HG03575 (cell line): ENCODE measurements at regions not wholly inside any gene's neighbourhood (a gene's known extent, or its start where the extent isn't known, plus 50 kb on each side); places are given as distances from the start of the nearest gene placed in this dataset.

Source experiments
- ATAC-seq: cut with Tn5 transposase; IDR thresholded peaks from one replicate; pipeline ENCODE4 v1.9.1; 2021; ENCODE audit not compliant: unreplicated experiment, insufficient number of reproducible peaks, low FRiP score; ENCODE audit errors: extremely low read depth

DNA sequence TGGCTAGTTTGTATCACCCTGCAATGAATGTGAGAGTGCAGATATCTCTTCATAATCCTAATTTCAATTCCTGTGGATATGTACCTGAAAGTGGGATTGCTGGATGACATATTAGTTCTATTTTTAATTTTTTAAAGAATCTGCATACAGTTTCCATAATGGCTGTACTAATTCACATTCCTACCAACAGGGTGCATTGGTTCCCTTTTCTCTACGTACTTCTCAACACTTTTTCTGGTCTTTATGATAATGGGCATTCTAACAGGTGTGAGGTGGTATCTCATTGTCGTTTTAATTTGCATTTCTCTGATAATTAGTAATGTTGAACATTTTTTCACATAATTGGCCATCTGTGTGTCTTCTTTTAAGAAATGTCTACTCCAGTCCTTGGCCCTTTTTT is 927.5 kb downstream of the DTWD2 start:
- no peak for ATAC-seq

DNA sequence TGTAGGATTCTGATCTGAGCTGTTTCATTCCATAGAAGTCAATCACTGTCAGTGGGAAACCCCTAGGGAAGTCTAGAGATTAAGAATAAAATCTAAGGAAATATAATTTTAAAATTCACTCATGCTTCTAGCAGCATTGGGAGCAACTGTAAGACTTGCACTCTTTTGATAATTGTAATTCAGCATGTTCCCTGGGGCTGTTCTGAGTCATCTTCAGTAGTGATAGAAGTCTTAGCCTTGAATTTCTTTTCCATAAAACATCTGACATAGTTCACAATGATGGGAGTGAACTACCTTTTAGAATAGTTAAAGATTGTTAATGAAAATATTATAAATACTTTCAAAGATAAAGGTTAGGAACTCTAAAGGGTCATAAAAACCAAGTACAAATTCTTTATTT is 935.8 kb downstream of the DTWD2 start:
- no peak for ATAC-seq

DNA sequence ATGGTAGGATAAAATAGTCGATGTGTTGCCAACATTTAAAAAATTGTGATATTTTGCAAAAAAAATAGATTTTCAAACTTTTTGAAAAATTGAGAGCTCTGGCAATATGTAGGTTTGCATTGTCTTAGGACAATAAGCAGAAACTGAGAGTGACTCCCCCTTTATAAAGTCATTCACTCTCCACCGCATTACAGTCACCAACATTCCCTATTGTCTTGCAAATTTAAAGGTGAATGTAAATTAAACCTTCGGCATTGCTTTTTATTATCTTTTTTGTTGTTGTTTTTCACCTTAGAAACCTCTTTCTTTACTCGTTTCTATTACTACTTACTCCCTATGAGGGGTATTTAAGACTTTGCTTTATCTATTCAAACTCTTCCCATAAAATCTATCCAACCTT is 944.2 kb downstream of the DTWD2 start:
- no peak for ATAC-seq

GRCh38 chr5:118043531-118043930 is 944.8 kb downstream of the DTWD2 start:
- ATAC-seq: no peak

DNA sequence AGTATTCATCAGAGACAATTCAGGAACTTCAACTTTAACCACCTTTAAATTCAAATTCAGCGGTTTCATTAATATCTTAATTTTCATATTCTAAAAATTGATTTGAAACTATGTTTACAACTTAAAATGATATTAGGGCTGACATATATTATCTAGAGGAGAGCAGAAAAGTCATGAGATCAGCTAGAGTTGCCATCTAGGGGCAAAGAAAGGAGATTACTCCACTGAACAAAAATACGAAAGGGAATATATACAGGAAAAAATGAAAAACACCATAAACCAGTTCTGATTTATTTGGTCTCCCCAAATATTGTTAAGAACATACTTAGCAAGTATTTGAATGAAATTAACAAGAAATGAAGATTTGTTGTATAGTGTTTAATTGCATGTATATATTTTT is 946.3 kb downstream of the DTWD2 start:
- no peak for ATAC-seq

DNA sequence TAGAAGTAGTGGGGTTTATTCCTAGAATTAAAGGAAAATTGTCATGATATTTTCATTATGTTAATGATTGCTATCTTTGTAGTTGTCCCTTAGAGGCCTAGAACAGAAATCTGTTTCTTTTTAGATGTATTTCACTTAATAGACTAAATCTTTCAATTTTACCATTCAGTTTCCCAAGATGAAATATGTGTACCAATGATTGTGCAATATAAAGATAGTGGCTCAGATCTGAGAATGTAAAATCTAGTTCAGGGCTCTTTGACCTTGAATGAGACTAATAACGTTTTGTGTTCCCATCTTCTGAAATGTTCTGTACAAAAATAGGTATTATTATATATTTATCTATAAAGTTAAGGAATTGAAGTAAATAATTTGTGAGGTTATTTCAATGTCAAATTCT is 947.9 kb downstream of the DTWD2 start:
- ATAC-seq: no peak

- no peak for ATAC-seq
Measured at GRCh38 chr5:118033686-118034338, 954.5 kb downstream of the DTWD2 start.

DNA sequence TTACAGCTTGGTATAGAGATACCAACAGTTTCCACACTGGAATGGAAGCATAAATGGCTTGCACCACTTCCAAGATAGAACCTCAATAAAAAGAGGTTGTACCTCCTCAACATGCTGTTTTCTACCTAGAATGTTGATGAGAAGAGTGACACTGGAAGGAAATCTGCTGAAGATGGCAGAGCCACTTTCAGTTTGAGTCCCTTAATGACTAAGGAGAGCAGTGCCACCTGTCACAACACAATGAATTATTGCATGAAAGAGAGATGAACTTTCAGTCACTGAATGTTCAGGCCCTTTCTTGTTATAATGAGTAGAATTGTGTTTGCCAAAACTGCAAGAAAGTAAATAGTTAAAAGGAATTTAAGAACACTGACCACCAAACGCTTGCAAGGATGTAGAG is 958.5 kb downstream of the DTWD2 start:
- ATAC-seq: no peak

DNA sequence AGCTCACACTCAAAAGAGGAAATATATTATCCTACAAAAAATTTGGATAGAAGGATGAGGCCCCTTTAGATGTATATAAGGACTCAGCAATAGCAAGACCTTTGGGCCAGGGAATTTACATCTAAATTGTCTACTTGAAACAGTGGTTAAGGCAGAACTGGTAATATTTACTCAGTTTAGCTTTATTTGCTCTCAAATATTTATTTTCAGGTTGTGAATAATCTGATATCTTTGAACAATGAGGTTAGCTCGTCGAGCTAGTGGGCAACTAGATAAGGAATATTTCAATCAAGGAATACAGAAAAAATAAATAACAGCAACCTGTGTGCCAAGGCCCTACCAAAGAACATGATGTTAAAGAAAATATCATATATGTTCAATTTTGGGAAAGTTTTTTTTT is 966.3 kb downstream of the DTWD2 start:
- ATAC-seq: no peak

GRCh38 chr5:118017536-118017935 is 970.8 kb downstream of the DTWD2 start:
- no peak for ATAC-seq

GRCh38 chr5:118016396-118016795 is 972.0 kb downstream of the DTWD2 start:
- ATAC-seq: no peak

DNA sequence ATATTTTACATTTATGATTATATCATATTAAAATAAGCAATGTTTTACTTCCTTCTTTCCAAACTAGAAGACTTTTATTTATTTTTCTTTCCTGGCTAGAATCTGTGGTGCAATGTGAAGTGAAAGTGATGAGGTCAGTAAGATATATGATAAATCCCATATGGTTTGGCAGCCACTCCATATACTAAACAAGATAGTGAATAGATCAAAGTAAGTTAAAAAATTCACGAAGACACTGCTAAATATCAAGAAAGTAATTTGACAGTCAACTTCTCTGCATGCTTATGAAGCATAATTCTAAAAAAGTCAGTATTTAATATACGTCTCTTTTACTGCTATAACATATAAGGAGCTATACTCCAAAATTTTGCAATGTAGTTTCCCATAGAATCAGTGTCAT is 972.8 kb downstream of the DTWD2 start:
- ATAC-seq: no peak

DNA sequence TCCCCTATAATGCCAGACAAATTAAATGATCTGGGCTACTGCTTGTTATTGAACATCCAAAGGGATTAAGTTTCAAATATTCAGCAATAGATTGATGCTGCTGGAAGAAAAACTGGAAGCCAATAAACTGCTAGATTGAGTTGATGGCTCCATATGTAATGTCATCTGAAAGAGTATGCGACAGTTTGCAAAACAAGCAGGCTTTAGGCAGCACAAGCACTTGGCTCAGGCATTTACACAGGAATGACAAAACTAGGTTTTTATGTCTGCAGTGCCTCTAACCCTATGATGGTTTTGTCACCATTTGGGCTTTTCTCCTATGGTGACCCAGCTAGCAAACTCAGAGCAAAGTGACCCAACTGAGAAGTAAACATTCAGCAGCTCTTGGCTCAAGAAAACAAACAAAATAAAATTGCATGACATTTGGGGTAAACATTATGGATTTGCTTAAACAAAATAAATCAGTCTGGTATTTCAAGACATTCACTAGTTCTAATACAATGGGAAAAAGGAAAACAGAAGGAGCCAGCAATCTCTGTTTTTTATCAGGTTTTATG is 978.5 kb downstream of the DTWD2 start:
- no peak for ATAC-seq

DNA sequence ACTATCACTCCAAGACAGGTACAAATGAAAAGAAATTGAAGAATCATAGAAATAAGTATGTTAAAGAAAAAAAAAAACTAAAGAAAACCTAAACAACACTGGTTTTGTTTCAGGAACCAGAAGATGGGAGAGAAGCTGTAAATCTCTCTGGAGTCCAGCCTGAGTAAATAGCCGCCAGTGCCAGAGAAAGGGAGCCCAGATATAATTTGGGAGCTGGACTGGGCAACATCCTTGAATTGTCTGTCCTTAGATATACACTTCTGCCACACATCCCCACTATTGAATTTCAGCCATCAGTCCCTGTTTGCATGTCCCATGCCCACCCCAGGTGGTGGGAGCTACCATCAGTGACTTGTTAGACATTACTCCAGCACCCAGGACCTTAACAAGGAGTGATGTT is 979.6 kb downstream of the DTWD2 start:
- no peak for ATAC-seq

DNA sequence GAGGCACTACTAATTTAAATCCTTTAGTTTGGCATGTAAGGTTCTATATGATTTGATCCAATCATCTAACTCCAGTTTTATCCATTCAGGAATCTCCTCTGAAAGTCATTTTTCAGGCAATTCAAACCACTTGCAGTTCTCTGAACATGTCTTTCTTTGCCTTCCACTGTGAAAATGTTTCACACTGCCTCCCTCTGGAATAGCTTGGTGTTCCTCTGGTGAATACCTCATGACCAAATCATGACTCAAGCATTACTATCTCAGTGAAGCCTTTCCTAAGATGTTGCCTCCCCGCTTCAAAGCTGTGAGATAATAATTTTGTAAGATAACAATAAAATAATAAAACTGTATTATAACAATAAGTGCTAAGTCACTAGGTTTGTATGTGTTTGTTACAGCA is 981.1 kb downstream of the DTWD2 start:
- no peak for ATAC-seq

DNA sequence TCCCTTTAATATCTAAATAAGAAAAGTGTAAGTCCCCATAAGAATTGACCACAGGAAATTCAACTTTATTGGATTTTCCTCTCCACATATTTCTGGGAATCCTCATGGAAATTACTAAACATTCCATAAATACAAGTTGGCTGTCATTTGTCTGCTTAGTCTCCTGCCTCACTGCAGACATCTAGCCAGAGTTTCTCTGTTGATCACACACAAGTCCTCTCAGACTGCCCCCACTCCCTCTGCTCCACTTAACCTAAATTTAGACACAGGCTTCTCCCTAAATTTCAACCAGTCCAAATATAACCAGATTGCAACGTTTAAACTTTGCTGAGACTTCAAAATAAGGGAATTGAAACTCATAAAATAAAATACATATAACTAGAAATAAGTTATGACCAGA is 982.1 kb downstream of the DTWD2 start:
- no peak for ATAC-seq

DNA sequence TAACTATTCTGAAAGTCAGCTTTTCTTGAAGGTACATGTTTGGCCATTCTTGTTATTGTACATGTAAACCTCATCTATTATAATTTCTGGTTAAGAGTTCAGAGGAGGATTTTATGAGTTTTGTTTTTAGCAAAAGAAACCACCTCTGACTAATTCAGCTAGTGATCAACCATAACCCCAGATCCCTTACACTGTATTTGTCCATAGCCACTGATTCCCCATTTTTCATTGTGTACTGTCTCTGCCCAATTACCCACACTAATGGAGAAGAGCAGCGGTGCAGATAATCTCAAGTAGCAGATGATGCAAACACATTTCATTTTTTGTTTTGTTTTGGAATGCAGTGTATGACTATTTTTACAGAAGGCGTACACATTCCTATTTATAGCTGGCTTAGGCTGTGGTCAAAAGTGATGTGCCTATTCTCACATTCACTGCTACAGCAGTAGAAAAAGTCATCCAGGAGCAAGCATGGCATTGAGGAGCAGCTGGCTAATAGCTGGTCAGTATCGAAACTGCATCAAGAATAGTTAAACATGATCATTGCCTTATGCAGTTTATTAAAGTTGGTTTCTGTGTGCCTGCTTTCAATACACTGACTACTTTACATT is 988.3 kb downstream of the DTWD2 start:
- ATAC-seq: peak; percentile 62

- no peak for ATAC-seq
Measured at GRCh38 chr5:117982691-117983090, 1005.7 kb downstream of the DTWD2 start.

GRCh38 chr5:117973785-117974184 is 1014.6 kb downstream of the DTWD2 start:
- no peak for ATAC-seq

DNA sequence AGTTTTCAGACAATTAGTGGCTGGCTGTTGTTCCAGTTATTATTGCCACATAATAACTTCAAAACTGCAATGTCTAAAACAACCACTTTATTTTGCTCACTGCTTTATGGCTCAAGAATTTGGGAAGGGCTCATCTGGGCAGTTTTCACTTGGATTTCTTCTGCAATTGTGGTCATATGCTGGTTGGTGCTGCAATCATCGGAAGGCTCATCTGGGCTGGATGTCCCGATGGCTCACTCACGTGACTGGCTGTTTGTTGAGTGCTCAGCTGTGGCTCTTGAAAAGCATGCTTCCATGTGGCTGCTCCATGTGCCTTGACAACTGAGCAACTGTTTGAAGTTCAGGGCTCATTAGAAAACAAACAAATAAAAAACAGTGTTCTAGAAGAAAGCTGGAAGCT is 1032.5 kb downstream of the DTWD2 start:
- ATAC-seq: no peak

DNA sequence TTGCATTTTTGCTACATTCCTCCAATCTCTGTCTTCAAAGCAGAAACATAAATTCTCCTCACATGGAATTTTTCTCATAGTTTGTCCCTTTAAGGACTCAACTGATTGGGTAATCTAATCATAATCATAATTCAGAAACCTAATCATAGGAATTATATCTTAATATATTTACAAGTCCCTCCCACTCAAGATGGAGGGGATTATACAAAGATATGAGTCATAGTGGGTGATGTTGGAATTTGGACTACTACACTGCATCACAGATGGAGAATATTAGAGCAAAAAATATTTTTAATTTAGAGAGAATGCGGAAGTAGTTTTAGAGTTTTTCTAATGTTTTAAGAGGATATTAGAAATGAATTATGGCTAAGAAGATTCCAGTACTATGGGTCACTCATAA is 1034.0 kb downstream of the DTWD2 start:
- ATAC-seq: no peak
